Kidney glomerular epithelial cell (primary cell): ENCODE measurements at regions not wholly inside any gene's neighbourhood (a gene's known extent, or its start where the extent isn't known, plus 50 kb on each side); places are given as distances from the start of the nearest gene placed in this dataset.
"Not testable (repeated sequence)": the region's sequence is repeated elsewhere in the genome, so short reads cannot be mapped to it uniquely, and the experiment has no call there.

Source experiments
- DNase-seq: peaks from one replicate; lab custom pipeline; 2025; lab: John Stamatoyannopoulos, UW

DNA sequence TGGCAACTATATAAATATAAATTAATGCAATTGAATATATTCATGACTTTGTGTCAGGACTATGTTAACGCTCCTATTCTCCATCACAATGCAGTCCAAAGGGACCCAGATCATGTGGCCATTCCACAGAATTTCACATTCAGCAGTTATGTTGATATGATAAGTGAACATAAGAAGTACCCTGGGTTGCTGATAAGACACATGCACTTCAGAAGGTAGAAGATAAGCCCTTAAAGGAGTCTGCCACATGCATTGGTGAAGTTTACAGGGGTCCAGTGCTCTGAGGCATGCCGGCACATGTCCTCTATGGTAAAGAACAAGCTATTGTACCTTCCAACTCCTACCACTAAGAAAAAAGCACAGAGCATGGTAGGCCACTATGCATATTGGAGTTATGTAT lies 76.4 kb downstream of the PHAX start:
- no peak for DNase-seq

DNA sequence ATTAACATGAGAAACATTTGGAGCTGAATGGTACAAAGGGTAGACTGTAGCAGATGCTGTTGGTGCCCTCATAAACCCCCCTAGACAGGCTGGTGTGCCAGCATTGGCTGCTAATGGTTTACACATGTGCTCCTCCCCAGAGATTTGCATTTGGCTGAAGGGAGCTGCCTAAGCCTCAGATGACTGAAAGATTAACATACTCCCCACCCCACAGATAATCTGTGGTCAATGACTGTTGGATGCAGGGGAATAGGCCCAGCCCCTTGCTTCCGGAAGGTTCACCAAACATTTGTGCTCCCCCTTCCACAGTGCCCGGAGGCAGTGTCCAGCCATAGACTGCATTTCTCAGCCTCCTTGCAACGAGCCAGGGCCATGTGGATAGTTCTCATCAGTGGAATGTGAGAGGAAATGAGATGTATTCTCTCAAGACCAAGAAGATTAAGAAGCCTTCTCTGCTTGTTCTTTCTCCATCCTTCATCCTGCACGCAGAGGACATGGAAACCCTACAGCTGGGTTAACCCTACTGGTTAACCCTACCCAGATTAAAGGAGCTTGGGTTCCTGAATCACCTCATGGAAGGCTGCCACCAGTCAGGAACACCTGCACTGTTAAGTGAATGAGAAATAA lies 79.6 kb downstream of the PHAX start:
- DNase-seq = no peak

DNA sequence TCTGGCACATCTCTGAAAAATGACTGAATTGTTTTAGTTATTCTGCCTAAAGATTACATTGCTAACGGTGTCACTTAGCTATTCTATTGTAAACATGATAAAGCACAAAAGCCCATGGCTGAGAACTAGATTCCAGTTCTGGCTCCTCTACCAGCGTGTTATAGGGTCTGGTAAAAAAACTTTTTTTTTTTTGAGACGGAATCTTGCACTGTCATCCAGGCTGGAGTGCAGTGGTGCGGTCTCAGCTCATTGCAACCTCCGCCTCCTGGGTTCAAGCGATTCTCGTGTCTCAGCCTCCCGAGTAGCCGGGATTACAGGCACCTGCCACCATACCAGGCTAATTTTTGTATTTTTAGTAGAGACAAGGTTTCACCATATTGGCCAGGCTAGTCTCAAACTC lies 80.6 kb downstream of the PHAX start:
- DNase-seq = not testable (repeated sequence)

DNA sequence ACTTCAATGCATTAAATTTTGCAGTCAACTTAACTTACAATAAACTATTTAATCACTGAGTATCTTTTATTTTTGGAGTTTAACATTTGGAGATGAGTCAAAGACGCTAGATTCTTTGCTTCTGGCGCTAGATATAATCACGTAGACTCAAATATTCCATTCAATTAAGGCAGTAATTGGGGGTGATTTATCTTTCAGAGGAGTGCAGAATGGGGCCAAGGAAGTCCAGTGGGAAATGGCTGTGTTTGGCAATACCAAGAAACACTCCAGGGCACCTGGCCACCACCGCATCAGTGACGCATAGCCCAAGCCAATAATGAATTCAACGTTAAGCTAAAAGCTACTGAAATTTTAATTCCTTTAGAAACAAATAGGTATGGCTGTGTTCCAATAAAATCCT lies 81.2 kb downstream of the PHAX start:
- DNase-seq = no peak

DNA sequence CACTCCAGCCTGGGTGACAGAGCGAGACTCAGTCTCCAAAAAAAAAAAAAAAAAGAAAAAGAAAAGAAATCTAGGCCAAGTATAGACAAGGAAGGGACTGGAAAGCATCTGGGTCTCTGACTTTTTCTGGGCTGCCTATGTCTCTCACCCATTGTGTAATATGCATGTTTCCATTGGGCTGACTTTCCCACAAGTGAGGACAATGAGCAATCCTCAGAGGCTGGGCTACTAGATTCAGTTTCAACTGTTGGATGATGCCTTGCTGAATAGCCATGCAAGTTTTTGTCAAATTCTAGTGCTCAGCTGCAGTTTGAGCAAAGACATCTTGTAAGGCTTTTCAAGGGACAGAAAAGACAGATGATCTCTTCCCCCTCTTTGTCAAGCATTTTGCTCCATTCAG lies 82.1 kb downstream of the PHAX start:
- DNase-seq = no peak

DNA sequence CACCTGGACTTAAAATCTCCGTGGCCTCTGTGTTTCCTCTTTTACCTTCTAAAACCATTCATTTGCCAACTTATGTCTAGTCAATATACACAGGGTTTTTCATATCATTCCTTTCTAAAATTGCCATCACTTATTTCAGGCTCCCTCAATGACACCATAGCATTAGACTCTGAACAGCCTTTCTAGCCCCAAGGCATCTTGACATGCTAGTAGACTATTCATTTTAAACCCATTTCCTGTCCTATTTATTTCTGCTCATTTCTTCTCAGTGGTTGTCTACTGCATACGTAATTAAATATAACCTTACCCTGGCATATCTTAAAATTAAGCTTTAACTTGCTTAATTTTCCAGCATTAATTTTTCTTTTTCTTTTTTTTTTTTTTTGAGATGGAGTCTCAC lies 83.2 kb downstream of the PHAX start:
- DNase-seq = no peak

DNA sequence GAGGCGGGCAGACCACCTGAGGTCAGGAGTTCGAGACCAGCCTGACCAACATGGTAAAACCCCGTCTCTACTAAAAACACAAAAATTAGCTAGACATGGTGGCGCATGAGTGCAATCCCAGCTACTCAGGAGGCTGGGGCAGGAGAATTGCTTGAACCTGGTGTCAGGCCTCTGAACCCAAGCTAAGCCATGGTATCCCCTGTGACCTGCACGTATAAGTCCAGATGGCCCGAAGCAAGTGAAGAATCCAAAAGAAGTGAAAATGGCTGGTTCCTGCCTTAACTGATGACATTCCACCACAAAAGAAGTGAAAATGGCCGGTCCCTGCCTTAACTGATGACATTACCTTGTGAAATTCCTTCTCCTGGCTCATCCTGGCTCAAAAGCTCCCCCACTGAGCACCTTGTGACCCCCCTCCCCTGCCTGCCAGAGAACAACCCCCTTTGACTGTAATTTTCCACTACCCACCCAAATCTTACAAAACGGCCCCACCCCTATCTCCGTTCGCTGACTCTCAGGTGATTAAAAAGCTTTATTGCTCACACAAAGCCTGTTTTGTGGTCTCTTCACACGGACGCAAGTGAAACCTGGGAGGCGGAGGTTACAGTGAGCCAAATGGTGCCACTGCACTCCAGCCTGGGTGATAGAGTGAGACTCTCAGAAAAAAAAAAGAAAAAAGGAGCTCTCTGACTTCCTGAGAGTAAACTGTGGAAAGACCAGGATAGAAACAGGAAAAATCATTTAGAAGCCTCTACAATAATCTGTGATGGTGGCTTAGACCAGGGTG lies 84.1 kb downstream of the PHAX start:
- DNase-seq = not testable (repeated sequence)

DNA sequence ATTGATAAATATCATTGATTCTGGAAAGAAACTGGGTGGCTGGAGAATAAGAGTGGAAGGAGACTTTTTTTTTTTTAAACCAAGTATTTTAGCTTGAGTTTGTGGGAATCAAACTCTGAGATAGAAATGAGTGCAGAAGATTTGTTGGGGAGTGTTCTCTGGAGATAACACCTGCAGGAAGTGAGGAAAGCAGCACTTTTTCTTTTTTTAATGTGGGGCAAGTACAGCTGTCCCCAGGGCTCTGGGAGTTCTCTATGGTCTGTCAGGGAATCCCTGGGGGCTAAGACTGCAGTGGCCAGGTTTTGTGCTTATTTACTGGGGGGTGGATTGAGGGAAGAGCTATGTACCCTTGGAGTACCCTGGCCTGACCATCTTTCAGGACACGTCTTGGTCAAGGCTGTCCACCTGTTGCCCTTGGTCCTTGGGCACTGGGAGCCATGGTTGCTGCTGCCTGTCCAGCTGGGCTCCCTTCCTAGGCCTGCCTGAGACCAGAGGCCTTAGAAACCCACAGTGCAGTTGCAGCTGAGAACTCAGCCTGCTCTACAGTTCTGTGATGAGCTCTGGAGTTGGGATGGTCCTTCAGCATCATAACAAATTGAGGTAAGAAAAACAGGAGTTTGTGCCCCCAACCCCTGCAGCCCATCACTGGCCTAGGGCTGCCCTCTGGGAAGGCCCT lies 85.8 kb downstream of the PHAX start:
- DNase-seq = no peak

DNA sequence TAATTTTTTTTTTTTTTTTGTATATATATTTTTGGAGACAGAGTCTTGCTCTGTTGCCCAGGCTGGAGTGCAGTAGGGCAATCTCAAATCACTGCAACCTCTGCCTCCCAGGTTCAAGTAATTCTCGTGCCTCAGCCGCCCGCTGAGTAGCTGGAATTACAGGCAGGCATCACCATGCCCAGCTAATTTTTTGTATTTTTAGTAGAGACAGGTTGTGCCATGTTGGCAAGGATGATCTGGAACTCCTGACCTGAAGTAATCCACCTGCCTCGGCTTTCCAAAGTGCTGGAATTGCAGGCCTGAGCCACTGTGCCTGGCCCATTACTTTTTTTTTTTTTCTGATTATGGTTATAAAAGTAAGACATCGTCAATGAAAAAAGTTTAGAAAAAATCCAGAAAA lies 84.0 kb upstream of the LMNB1 start:
- no peak for DNase-seq

DNA sequence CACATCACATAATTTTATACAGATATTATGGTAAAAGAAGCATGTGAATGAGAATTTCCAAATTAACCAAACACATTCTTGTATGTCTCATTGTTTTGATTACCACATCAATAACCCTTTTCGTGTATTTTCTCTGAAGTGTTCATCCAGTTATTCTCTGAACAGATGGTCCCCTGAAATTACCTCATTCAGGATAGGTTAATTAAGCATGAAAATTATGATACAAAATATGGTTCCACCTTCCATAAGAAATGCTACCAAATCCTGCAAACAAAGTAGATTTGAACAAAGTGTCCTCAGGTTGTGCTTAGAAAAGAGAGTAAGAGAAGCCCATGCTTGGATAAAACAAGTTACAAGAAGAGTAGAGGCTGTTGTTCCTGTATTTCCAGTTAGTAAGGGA lies 83.1 kb upstream of the LMNB1 start:
- DNase-seq = no peak

DNA sequence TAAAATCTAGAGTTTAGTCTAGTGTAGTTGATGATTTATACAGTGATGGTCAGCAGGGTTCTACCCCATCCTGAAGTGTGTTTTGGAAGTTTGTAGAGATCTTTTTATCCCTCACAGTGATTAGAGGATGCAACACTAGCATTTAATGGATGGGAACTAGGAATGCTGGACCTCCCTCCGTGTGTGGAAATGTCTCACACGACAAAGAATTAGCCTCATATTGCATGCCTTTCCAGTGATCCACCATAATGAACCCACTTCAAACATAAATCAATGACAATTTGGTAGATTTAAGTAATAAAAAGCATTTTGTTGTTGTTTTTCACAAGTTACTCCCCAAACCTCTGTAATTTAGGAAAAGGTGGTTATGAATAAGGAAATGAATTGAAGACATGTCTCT lies 82.5 kb upstream of the LMNB1 start:
- peak; percentile 13 for DNase-seq

DNA sequence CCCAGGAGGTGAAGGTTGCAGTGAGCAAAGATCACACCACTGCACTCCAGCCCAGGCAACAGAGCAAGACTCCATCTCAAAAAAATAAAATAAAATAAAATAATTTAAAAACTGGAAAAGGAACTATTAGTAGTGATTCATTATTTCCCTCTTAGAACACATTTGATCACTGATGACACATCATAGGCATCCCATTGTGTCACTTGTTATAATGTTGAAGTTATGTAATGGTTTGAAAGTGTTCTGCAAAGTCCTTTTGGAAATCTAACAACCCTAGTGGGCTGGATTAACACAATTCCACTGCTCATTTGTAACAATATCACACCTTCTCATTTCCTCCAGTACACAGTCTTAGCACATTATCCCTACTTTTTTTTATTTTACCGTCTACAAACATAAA lies 81.8 kb upstream of the LMNB1 start:
- DNase-seq = no peak

DNA sequence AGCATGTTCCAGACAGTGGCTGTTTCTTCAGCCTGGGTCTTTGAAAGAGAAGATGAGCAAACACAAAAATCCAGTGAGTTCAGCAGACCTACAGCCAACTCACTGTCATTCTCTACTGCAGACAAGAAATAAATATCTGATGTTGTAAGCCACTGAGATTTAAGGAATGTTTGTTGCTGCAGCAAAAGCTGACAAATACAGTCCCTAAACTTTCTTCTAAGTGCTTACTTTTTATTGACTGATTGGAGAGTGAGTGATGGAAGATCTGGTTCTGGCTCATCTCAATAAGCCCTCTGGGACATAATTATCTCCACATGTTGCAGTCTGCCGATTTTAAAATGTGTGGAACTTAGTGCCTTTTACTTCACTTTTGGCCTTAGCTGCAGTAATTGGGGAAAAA lies 69.9 kb upstream of the LMNB1 start:
- no peak for DNase-seq

DNA sequence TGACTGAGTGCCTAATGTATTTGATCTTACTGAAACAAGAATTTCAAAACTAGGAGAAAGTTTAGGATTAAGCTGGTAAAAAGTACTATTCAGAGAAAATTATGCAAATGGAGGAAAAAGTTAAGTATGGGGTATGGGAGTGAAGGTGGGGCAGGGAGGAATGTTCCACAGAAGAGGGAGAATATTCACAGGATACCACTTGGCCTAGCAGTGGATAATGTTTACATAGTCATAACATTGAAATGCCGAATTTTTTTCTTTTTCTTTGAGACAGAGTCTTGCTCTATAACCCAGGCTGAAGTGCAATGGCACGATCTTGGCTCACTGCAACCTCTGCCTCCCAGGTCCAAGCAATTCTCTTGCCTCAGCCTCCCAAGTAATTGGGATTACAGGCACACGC lies 61.2 kb upstream of the LMNB1 start:
- DNase-seq = no peak

DNA sequence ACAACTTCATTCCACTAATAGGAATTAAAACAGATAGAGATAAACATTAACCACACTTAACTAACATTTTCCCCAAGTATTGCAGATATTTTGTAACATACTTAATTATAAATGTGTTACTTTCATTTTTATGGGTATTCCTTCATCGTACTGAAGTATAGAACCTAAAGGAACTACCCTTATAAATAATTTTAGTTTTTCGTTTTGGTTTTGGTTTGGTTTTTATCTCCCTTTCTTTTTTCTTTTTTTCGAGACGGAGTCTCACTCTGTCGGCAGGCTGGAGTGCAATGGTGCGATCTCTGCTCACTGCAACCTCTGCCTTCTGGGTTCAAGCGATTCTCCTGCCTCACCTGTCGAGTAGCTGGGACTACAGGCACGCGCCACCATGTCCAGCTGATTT lies 60.1 kb upstream of the LMNB1 start:
- DNase-seq = no peak

DNA sequence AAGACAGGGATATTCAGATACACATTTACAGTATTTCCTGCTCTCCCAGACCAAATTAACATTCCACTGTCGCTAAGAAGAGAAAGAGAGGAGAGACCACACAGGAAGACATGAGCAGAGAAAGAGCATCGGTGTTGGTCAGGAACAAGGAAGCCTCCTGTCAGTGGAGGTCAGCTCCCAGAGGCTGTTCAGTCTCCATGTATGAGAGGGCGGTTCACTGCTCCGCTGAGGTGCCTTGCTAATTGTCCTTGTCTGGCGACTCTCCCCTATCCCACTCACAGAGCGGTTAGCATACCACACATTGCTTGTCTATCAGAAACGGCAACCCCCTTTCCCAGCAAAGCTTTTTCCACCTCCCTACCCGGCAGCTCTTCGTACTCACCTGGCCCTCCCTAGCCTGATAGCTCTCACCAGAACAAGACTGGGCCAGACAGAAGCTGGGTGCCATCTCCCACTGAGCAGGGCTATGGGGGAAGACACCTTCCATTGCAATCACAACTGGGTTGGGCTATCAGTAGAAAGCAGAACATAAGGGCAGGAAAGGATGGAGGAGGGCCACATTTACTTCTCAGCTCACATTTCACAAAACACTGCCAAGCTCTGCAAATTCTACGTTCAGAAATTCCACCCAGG lies 58.6 kb upstream of the LMNB1 start:
- DNase-seq = peak; percentile 20

DNA sequence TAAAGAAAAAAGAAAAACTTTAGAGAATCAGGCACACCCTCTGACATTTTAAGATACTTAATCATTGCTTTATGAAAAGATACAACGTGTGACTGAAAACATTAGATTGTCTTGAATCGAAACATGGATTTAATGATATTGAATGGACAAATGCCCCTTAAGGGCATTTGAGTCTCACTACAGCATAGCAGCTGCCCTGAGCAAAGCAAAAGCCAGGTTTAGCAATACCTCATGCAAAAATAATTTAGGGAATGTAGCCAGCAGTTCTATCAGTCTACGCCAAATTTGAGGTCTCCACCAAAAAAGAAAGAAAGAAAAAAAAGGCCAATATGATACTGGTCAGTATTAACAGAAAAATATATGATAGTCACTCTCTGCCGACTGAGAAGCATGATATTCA lies 56.6 kb upstream of the LMNB1 start:
- no peak for DNase-seq

DNA sequence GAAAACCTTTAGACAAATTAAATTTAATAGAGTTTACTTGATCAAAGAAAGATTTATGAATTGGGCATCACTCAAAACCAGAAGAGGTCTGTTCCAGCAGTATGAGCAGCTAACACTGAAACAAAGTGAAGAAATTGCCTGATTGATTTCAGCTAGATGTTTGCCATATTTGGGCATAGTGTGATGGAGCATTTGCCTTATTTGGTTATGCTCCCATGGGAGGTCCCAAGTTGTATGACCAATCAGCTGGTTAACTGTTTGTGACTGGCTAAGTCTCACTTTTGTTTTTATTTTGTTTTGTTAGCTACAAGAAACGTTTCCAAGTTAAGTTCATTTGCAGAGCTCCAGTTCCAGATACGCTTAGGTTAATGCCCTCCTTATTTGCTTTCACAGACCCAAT lies 53.3 kb upstream of the LMNB1 start:
- DNase-seq = no peak
